ENCODE measurements at regions not wholly inside any gene's neighbourhood (a gene's known extent, or its start where the extent isn't known, plus 50 kb on each side); places are given as distances from the start of the nearest gene placed in this dataset.

DNA sequence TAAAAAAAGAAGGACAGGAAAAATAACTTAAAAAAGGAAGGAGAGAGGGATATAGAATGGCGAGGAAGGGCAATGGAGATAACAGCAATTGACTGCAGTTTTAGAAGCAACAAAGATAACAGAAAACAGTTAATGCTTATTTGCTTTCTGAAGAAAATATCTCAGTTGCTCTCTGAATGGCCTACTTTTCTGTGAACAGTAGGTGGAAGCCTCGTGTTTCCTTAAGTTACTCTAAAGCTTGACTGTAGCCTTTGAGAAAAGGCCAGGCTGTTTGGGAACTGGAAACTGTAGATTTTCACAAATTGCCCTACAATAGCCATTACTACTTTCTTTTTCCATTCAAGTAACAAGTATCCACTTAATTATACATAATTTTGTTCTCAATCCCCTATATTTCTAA is 404.5 kb downstream of the YTHDC2 start:
- DNase-seq, result no peak

DNA sequence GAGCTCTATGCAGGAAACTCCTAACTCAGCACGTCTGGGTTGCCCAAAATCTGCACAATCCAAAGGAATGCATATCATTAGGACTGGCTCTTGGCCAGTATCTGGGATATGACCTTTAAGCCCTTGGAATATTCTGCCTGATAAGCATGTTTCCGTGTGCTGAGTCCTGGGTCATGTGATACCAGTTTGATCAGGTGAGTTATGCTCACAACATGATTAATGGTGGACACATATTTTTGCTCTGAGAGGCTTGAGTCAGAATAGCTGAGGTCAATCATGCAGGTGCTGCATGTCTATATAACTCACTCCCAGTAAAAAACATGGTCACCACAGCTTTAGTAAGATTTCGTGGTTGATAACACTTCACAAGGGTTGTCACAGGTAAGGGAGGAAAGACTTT is 408.8 kb downstream of the YTHDC2 start:
- DNase-seq, result no peak

DNA sequence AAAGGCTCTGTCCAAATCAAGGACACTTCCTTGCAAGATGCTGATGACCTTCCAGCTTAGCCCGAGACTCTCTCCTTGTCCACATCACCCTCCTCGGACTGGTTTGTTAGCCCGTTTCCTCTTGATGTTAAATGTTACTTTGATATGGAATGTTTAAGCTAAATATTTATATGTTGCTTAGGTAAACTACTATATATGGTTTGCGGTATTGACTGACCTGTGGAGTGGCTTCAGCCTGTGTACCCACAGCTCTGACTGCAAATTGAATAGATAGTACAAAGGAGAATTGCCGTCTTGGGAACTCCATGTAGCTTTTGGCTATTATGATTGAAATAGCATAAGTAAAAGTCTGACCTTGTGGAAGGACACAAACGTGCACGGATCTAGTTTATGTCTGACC is 422.0 kb downstream of the YTHDC2 start:
- DNase-seq, result no peak

DNA sequence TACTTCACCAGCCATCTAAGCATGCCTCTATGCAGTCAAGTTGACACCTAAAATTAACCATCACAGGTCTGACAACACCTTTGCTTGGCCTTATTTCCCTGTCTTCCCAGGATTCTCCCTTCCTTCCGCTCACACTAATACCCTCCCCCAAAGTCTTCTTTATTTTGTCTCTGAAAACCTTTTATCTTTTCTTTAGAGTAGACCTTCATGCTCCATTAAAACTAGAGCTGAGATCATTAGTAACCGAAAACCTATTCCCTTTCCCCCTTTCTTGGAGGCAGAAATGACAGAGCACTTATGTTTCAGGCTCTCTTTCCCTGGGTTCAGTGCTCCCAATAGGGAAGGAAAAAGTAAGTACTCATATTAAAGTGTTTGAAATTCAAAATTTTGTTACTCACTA is 423.8 kb downstream of the YTHDC2 start:
- no peak for DNase-seq

GRCh38 chr5:113939988-113940387 is 421.9 kb upstream of the KCNN2 start:
- no peak for DNase-seq

- DNase-seq, result no peak
These were observed 411.7 kb upstream of the KCNN2 start for GRCh38 chr5:113950186-113950585.

DNA sequence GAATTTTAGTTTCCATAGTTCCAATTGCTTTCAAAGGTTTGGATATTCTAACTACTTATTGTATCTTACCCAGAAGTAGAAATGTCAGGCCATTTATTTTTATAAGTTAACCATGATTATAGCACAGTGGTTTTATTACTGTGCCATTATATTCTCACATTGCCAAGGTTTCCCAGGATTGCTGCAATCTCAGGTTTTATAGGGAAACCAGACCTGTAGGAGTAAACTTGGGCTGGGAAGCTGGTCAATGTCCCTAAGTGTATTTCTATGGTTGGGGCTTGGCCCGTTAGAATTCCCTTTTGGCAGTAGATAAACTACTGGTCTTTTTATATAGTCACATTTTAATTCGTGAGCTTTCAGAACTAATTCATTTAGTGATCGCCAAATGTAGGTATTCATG is 396.6 kb upstream of the KCNN2 start:
- DNase-seq, result no peak

DNA sequence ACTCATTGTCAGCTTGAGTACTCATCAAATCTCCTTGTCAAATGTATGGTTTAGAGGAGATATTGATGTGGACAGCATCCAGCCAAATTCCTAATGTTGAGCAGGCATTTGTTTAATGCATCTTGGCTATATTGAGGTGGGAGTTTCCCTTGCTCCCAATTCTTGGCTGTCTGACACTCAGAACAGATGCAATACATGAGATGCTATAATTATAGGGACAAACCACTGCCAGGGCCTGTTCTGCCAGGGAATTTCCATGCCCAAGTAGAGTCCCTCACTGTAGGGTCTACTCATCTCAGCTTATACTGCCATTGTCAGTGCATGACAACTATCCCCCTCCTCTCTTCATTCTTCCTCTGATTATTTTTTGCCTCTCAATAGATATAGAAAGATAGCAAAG is 392.0 kb upstream of the KCNN2 start:
- no peak for DNase-seq

GRCh38 chr5:113971454-113971853 is 390.4 kb upstream of the KCNN2 start:
- DNase-seq, result no peak

DNA sequence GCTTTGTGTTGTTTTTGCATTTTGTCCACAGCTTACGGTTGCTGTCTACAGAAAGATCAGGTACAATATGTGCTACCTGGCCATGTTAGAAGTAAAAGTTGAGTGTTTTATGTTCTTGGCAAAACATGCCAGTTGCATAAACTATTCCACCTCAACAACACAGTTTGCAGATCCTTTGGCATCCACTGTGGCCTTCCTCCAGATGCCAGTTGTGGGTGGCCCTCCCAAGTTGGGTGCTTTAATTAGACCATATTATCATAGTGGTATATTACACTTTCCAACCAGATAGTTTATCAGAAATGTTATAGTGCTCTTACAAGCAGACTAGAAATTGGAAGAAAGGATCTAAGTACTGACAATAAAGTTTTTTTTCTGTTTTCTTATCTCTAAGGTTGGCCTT is 386.9 kb upstream of the KCNN2 start:
- no peak for DNase-seq

- no peak for DNase-seq
These were observed 376.9 kb upstream of the KCNN2 start for GRCh38 chr5:113984928-113985327.

DNA sequence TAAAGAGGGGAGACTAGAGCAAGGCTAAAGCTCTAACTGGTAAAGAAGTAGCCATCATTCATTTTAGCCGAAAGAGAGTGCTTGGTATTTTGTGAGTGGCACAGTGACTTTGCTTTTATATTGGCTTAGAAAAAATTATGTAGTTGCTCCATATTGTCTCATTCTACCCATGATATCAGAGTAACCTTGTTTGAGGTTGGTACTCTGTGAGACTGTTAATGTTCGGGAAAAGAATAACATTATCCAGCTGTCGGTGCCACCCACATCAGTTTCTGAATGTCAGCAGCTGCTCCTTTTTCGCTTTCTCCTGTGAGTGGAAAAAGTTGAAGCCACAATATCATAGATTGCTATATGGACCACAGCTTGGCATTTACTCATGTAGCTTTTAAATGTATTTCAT is 376.4 kb upstream of the KCNN2 start:
- no peak for DNase-seq

DNA sequence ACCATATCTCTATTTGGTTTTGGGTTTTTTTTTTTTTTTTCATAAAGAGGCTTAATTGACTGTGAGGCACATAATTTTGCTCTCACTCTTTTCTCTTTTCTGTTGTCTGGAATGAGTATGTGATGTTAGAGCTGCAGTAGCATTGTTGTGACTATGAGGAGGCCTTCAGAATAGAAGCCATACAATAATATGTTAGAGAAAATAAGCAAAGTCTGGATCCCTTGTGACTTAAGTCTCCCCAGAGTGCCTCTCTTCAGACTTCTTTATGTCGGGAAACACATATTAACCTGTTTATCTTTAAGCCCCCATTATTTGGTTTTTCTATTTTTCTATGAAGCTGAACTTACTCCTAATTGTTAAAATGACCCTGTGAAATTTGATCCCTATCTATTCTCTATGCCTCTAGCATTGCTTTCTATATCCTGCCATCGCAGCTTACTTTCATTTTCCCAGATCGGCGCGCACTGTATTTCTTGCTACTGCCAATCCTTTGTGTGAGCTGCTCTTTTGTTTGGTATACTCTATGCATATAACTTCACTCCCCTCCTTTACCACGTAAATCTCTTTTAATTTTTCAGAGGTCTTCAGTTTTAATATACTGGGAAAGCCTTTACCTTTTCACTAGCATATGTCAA is 372.5 kb upstream of the KCNN2 start:
- DNase-seq, result no peak

- no peak for DNase-seq
These were observed 372.0 kb upstream of the KCNN2 start for GRCh38 chr5:113989913-113990305.

DNA sequence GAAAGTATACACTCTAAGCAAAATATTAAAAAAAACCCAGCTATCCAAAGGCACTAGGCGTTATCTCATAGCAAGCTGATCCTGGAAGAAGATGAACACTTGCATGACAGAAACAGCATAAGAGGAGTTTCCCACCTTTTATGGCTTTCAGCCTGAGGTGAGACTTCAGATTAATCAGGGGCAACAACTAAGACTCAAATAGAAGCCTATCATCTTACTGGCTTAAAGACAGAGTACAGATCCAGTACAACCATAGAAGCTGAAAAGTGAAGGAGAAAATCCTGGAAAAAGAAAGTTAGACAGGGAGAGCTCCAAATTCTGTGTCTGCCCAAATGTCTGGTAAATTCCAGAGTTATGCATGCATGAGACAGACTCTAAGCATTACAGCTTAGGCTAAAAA is 360.8 kb upstream of the KCNN2 start:
- no peak for DNase-seq

- no peak for DNase-seq
These were observed 355.3 kb upstream of the KCNN2 start for GRCh38 chr5:114006582-114006981.

DNA sequence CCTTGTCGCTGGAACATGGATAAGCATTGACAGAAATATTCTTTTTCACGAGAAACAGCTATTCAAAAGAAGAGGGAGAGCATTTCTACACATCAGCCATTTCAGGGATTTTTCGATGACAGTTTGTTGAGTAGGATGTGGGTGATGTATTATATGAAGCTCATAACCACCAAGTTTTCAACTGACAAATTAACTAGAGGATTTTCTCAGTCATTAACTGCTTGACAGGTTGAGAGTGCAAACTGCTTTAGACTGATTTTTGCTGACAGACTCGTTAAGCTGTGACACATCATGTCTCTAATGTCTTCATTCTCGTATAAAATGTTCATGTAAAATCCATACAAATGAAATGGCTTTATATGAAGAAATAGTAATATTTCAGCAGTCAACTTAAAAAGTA is 354.2 kb upstream of the KCNN2 start:
- DNase-seq, result no peak

- DNase-seq, result no peak
These were observed 351.5 kb upstream of the KCNN2 start for GRCh38 chr5:114010362-114010761.

DNA sequence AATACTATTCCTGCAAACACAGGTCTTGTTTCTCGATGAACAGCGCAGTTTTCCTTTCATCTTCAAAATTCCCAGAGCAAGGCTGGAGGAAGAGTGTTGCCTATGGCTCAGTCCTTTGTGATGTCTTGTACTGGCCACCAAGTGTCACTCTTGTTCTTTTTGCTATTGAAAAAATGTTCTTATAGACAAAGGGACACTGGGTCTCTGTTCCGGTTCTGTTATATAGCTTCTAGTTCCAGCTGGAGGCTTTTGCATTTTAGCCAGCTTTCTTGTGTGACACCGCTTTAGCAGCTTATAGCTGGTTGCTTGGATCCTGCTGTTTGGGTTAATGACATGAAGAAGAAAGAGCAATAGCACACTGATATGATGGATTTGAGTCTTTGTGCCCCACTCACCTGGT is 343.7 kb upstream of the KCNN2 start:
- no peak for DNase-seq

- no peak for DNase-seq
These were observed 323.1 kb upstream of the KCNN2 start for GRCh38 chr5:114038756-114039155.

- DNase-seq, result no peak
These were observed 311.8 kb upstream of the KCNN2 start for GRCh38 chr5:114050087-114050486.

GRCh38 chr5:114053372-114053771 is 308.5 kb upstream of the KCNN2 start:
- DNase-seq, result no peak

DNA sequence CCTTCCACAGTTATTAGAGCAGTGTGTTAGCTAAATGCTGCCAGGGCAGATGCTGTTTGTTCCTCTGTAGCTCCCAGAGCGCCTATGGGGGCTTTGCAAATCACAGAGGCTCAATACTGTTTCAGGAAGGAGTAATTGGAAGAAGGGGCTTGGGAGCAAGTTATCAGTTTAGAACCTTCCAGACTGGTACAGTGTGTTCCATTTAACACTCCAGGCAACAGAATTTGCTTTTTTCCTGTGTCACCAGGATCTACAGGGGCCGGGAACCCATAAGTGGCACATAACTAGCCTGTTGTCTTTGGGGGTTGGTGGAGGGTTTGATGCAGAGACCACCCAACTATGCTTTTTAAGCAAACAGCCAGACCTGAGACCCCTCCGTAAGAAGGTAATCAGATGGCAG is 307.3 kb upstream of the KCNN2 start:
- DNase-seq, result no peak

GRCh38 chr5:114055318-114056184 is 306.3 kb upstream of the KCNN2 start:
- DNase-seq, result no peak

- DNase-seq, result no peak
These were observed 305.7 kb upstream of the KCNN2 start for GRCh38 chr5:114056185-114056538.
